ENCODE measurements at regions not wholly inside any gene's neighbourhood (a gene's known extent, or its start where the extent isn't known, plus 50 kb on each side); places are given as distances from the start of the nearest gene placed in this dataset.

DNA sequence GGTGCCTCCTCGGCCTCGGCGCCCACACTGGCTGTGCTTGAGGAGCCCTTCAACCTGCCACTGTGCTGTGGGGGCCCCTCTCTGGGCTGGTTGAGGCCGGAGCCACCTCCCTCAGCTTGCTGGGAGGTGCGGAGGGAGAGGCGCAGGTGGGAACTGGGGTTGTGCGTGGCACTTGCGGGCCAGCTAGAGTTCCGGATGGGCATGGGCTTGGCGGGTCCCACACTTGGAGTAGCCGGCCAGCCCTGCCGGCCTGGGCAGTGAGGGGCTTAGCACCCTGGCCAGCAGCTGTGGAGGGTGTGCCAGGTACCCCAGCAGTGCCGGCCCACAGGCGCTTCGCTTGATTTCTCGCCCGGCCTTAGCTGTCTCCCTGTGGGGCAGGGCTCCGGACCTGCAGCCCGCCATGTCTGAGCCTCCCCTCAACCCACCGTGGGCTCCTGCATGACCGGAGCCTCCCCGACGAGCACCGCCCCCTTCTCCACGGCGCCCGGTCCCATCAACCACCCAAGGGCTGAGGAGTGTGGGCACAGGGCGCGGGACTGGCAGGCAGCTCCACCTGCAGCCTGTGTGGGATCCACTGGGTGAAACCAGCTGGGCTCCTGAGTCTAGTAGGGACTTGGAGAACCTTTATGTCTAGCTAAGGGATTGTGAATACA lies 723.8 kb downstream of the DIAPH3 start:
- TF ChIP-seq CTCF (conservative IDR thresholded peaks at IDR 0.05; ENCODE audit: low read depth, low read length) (no peak), EZH2 (IDR thresholded peaks at IDR 0.05; ENCODE audit: borderline replicate concordance, low read depth, low read length, poor library complexity, severe bottlenecking) (no peak)

Data from A673 (cell line).